WTC11 (cell line): ENCODE measurements at regions not wholly inside any gene's neighbourhood (a gene's known extent, or its start where the extent isn't known, plus 50 kb on each side); places are given as distances from the start of the nearest gene placed in this dataset.

Source experiments
- ATAC-seq: fragments of 200-7000 bp; cut with Tn5 transposase; 2 replicates; pipeline ENCODE4 v1.10.0; 2021; ENCODE audit warnings: mild to moderate bottlenecking, moderate library complexity
- CTCF ChIA-PET: fragments of 300-600 bp; sonication (Branson Sonifier 250); formaldehyde crosslinking; loops from one replicate; lab custom pipeline; 2021; ENCODE audit warnings: antibody characterized with exemption; lab: Charles Lee
- POLR2A ChIA-PET: fragments of 350-600 bp; sonication (Branson Sonifier 250); formaldehyde crosslinking; loops from one replicate; lab custom pipeline; 2021; ENCODE audit warnings: antibody characterized with exemption; lab: Charles Lee
- DNase-seq: peaks from one replicate; pipeline ENCODE4 v3.0.0; 2021; ENCODE audit warnings: low spot score
- H3K27ac Mint-ChIP-seq: 2 replicates; pipeline ENCODE4 v1.8.0; 2021; ENCODE audit warnings: mixed read lengths
- H3K27me3 Mint-ChIP-seq: 2 replicates; pipeline ENCODE4 v1.8.0; 2021; ENCODE audit warnings: low read depth, mild to moderate bottlenecking, moderate library complexity, mixed read lengths
- H3K36me3 Mint-ChIP-seq: 2 replicates; pipeline ENCODE4 v1.8.0; 2021; ENCODE audit warnings: mixed read lengths
- H3K4me1 Mint-ChIP-seq: 2 replicates; pipeline ENCODE4 v1.8.0; 2022; ENCODE audit warnings: mixed read lengths
- H3K4me3 Mint-ChIP-seq: 2 replicates; pipeline ENCODE4 v1.8.0; 2021; ENCODE audit warnings: mild to moderate bottlenecking, moderate library complexity, mixed read lengths
- H3K9me3 Mint-ChIP-seq: 2 replicates; pipeline ENCODE4 v1.8.0; 2021; ENCODE audit warnings: mixed read lengths
- FOXP1 ChIP-seq: sonication (generic); formaldehyde crosslinking; IDR thresholded peaks from 2 replicates; pipeline ENCODE4 v1.8.0; 2022; ENCODE audit warnings: missing genetic modification reagents, mild to moderate bottlenecking, moderate library complexity, borderline replicate concordance
- GABPB1 ChIP-seq: sonication (generic); formaldehyde crosslinking; IDR thresholded peaks from 2 replicates; pipeline ENCODE4 v1.8.1; 2023; ENCODE audit warnings: mild to moderate bottlenecking, missing genetic modification reagents
- GTF2I ChIP-seq: fragments of 250-450 bp; sonication (Bioruptor Pico); conservative IDR thresholded peaks from 2 replicates; pipeline ENCODE4 v1.4.0; 2021; ENCODE audit warnings: mild to moderate bottlenecking
- IRF2 ChIP-seq: sonication (generic); formaldehyde crosslinking; IDR thresholded peaks from 2 replicates; pipeline ENCODE4 v1.8.0; 2022; ENCODE audit warnings: low read depth, missing genetic modification reagents, borderline replicate concordance
- NR3C1 ChIP-seq: sonication (generic); formaldehyde crosslinking; conservative IDR thresholded peaks from 2 replicates; pipeline ENCODE4 v1.8.1; 2023; ENCODE audit warnings: low read depth, mild to moderate bottlenecking, missing genetic modification reagents
- PRRX2 ChIP-seq: fragments of 250-450 bp; sonication (Bioruptor Pico); IDR thresholded peaks from 2 replicates; pipeline ENCODE4 v1.8.0; 2021; ENCODE audit warnings: mild to moderate bottlenecking
- SMAD4 ChIP-seq: sonication (generic); formaldehyde crosslinking; IDR thresholded peaks from 2 replicates; pipeline ENCODE4 v1.8.0; 2022; ENCODE audit warnings: mild to moderate bottlenecking, missing genetic modification reagents
- SOX15 ChIP-seq: fragments of 250-450 bp; sonication (Bioruptor Pico); IDR thresholded peaks from 2 replicates; pipeline ENCODE4 v1.9.0; 2021; ENCODE audit warnings: mild to moderate bottlenecking
- ZNF423 ChIP-seq: fragments of 250-450 bp; sonication (Bioruptor Pico); IDR thresholded peaks from 2 replicates; pipeline ENCODE4 v2.1.2; 2022; ENCODE audit warnings: mild to moderate bottlenecking, moderate library complexity
- TF ChIP-seq, protein P1 (sequence below): sonication (generic); formaldehyde crosslinking; IDR thresholded peaks from 2 replicates; pipeline ENCODE4 v1.8.0; 2022; ENCODE audit warnings: mild to moderate bottlenecking, missing genetic modification reagents
- TF ChIP-seq, protein P2 (sequence below): sonication (generic); formaldehyde crosslinking; IDR thresholded peaks from 2 replicates; pipeline ENCODE4 v1.8.1; 2023; ENCODE audit warnings: mild to moderate bottlenecking, missing genetic modification reagents, moderate library complexity
- TF ChIP-seq, protein P3 (sequence below): sonication (generic); formaldehyde crosslinking; IDR thresholded peaks from 2 replicates; pipeline ENCODE4 v1.8.1; 2022; ENCODE audit warnings: mild to moderate bottlenecking, missing genetic modification reagents, moderate library complexity, borderline replicate concordance
- TF ChIP-seq, protein P4 (sequence below): sonication (generic); formaldehyde crosslinking; IDR thresholded peaks from 2 replicates; pipeline ENCODE4 v1.8.1; 2023; ENCODE audit warnings: mild to moderate bottlenecking, missing genetic modification reagents
- TF ChIP-seq, protein P5 (sequence below): sonication (generic); formaldehyde crosslinking; IDR thresholded peaks from 2 replicates; pipeline ENCODE4 v1.8.1; 2023; ENCODE audit warnings: mild to moderate bottlenecking, missing genetic modification reagents, borderline replicate concordance
- TF ChIP-seq, protein P6 (sequence below): sonication (generic); formaldehyde crosslinking; conservative IDR thresholded peaks from 2 replicates; pipeline ENCODE4 v1.8.1; 2023; ENCODE audit warnings: mild to moderate bottlenecking, low read depth, missing genetic modification reagents, moderate library complexity
- TF ChIP-seq, protein P7 (sequence below): sonication (generic); formaldehyde crosslinking; conservative IDR thresholded peaks from 2 replicates; pipeline ENCODE4 v1.8.1; 2022; ENCODE audit warnings: mild to moderate bottlenecking, missing genetic modification reagents
- TF ChIP-seq, protein P8 (sequence below): fragments of 200-600 bp; IDR thresholded peaks from 2 replicates; pipeline ENCODE4 v1.8.0; 2022; ENCODE audit warnings: antibody characterized with exemption

DNA sequence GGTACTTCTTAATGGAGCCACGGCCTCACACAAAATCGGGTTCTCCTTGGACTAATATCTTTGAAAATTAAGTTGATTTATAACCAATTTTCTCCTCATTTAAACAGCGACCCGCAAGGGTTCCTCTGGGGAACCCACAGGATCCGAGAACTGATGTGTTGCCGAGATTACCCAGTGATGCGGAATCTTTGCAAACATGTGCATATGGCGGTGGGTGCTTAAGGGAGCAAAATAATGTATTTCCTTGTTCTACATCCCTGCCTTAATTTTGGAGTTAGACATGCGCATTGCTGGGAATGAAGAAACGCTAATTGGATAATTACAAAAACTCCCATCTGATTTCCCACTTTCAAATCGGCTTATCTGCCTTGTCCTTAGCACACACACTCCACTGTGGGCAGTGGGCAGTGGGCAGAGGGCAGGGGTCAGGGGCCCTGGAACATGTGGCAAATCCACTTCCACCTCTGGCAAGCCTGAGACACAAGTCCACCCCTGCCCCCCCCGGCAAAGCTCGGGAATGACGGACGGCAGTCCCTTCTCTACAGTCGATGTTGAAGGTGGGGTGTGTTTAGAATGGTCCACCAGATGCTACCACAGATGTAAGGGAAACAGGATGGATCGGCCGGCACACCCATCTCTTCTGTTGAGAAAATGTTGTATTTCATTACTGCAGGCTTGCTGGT lies 137.4 kb upstream of the CDH4 start (continued):
- no peak for TF ChIP-seq GABPB1 (CRISPR knock-in tag)

DNA sequence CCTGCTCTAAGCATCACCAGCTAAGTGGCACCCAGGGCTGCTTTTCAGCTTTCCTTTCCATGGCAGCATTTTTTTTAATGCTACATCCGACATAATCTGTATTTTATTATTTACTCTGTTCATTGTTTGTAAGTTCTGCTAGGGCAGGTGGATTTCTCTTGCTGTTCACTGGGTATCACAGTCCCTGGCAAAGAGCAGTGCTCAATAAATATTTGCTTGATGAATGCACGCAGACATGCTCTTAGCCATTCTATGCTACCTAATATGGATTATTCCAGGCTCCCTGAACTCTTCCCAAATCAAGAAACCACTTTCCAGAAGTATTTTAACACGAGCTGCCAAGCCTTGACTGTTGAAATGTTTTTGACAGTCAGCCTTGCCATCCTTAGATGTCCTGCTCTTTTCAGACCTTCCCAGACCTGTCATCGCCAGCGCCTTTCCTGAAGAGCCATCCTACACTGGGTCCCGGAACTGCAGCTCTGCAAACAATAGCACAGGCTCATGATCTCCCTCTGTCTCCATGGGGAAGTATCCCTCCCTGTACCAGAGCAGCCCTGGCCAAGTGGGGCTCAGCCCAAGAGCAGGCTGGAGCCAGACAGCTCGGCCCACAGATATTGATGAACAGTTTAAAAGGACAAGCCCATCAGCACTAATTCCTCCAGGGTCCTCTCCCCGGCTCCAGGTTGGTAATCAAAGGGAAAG lies 136.5 kb upstream of the CDH4 start:
- DNase-seq (no peak), ATAC-seq (no peak)
- POLR2A ChIA-PET = no interaction called here
- Mint-ChIP-seq H3K27ac (no peak overlapping the region), H3K4me3 (no peak overlapping the region), H3K36me3 (no peaks in the 10 kb centered on the region), H3K27me3 (peaks cover 63% of the 10 kb centered on the region), H3K9me3 (no peaks in the 10 kb centered on the region), H3K4me1 (peaks cover 7% of the 10 kb centered on the region)
- CTCF ChIA-PET = interaction anchor here (1.5 kb wide), 1 partner anchor 264 kb away, joined by 3 read pairs; no protein-coding TSS in a partner anchor
- TF ChIP-seq, protein P1, sequence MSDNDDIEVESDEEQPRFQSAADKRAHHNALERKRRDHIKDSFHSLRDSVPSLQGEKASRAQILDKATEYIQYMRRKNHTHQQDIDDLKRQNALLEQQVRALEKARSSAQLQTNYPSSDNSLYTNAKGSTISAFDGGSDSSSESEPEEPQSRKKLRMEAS = no peak
- TF ChIP-seq GABPB1 (CRISPR knock-in tag) = no peak
- TF ChIP-seq IRF2 (CRISPR knock-in tag) = no peak
- no peak for TF ChIP-seq SOX15 (CRISPR knock-in tag)
- TF ChIP-seq SMAD4 (CRISPR knock-in tag) = no peak
- TF ChIP-seq ZNF423 (CRISPR knock-in tag) = no peak
- TF ChIP-seq, protein P2, sequence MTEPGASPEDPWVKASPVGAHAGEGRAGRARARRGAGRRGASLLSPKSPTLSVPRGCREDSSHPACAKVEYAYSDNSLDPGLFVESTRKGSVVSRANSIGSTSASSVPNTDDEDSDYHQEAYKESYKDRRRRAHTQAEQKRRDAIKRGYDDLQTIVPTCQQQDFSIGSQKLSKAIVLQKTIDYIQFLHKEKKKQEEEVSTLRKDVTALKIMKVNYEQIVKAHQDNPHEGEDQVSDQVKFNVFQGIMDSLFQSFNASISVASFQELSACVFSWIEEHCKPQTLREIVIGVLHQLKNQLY = no peak
- TF ChIP-seq, protein P3, sequence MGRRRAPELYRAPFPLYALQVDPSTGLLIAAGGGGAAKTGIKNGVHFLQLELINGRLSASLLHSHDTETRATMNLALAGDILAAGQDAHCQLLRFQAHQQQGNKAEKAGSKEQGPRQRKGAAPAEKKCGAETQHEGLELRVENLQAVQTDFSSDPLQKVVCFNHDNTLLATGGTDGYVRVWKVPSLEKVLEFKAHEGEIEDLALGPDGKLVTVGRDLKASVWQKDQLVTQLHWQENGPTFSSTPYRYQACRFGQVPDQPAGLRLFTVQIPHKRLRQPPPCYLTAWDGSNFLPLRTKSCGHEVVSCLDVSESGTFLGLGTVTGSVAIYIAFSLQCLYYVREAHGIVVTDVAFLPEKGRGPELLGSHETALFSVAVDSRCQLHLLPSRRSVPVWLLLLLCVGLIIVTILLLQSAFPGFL (CRISPR knock-in tag) = no peak
- no peak for TF ChIP-seq PRRX2 (CRISPR knock-in tag)
- TF ChIP-seq NR3C1 = no peak
- no peak for TF ChIP-seq FOXP1 (CRISPR knock-in tag)
- TF ChIP-seq, protein P4, sequence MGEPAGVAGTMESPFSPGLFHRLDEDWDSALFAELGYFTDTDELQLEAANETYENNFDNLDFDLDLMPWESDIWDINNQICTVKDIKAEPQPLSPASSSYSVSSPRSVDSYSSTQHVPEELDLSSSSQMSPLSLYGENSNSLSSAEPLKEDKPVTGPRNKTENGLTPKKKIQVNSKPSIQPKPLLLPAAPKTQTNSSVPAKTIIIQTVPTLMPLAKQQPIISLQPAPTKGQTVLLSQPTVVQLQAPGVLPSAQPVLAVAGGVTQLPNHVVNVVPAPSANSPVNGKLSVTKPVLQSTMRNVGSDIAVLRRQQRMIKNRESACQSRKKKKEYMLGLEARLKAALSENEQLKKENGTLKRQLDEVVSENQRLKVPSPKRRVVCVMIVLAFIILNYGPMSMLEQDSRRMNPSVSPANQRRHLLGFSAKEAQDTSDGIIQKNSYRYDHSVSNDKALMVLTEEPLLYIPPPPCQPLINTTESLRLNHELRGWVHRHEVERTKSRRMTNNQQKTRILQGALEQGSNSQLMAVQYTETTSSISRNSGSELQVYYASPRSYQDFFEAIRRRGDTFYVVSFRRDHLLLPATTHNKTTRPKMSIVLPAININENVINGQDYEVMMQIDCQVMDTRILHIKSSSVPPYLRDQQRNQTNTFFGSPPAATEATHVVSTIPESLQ (CRISPR knock-in tag) = no peak
- TF ChIP-seq, protein P5, sequence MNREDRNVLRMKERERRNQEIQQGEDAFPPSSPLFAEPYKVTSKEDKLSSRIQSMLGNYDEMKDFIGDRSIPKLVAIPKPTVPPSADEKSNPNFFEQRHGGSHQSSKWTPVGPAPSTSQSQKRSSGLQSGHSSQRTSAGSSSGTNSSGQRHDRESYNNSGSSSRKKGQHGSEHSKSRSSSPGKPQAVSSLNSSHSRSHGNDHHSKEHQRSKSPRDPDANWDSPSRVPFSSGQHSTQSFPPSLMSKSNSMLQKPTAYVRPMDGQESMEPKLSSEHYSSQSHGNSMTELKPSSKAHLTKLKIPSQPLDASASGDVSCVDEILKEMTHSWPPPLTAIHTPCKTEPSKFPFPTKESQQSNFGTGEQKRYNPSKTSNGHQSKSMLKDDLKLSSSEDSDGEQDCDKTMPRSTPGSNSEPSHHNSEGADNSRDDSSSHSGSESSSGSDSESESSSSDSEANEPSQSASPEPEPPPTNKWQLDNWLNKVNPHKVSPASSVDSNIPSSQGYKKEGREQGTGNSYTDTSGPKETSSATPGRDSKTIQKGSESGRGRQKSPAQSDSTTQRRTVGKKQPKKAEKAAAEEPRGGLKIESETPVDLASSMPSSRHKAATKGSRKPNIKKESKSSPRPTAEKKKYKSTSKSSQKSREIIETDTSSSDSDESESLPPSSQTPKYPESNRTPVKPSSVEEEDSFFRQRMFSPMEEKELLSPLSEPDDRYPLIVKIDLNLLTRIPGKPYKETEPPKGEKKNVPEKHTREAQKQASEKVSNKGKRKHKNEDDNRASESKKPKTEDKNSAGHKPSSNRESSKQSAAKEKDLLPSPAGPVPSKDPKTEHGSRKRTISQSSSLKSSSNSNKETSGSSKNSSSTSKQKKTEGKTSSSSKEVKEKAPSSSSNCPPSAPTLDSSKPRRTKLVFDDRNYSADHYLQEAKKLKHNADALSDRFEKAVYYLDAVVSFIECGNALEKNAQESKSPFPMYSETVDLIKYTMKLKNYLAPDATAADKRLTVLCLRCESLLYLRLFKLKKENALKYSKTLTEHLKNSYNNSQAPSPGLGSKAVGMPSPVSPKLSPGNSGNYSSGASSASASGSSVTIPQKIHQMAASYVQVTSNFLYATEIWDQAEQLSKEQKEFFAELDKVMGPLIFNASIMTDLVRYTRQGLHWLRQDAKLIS (CRISPR knock-in tag) = no peak
- TF ChIP-seq GTF2I (CRISPR knock-in tag) = no peak
- TF ChIP-seq, protein P6, sequence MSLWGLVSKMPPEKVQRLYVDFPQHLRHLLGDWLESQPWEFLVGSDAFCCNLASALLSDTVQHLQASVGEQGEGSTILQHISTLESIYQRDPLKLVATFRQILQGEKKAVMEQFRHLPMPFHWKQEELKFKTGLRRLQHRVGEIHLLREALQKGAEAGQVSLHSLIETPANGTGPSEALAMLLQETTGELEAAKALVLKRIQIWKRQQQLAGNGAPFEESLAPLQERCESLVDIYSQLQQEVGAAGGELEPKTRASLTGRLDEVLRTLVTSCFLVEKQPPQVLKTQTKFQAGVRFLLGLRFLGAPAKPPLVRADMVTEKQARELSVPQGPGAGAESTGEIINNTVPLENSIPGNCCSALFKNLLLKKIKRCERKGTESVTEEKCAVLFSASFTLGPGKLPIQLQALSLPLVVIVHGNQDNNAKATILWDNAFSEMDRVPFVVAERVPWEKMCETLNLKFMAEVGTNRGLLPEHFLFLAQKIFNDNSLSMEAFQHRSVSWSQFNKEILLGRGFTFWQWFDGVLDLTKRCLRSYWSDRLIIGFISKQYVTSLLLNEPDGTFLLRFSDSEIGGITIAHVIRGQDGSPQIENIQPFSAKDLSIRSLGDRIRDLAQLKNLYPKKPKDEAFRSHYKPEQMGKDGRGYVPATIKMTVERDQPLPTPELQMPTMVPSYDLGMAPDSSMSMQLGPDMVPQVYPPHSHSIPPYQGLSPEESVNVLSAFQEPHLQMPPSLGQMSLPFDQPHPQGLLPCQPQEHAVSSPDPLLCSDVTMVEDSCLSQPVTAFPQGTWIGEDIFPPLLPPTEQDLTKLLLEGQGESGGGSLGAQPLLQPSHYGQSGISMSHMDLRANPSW (CRISPR knock-in tag) = no peak
- TF ChIP-seq, protein P7, sequence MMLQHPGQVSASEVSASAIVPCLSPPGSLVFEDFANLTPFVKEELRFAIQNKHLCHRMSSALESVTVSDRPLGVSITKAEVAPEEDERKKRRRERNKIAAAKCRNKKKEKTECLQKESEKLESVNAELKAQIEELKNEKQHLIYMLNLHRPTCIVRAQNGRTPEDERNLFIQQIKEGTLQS = no peak
- TF ChIP-seq, protein P8, sequence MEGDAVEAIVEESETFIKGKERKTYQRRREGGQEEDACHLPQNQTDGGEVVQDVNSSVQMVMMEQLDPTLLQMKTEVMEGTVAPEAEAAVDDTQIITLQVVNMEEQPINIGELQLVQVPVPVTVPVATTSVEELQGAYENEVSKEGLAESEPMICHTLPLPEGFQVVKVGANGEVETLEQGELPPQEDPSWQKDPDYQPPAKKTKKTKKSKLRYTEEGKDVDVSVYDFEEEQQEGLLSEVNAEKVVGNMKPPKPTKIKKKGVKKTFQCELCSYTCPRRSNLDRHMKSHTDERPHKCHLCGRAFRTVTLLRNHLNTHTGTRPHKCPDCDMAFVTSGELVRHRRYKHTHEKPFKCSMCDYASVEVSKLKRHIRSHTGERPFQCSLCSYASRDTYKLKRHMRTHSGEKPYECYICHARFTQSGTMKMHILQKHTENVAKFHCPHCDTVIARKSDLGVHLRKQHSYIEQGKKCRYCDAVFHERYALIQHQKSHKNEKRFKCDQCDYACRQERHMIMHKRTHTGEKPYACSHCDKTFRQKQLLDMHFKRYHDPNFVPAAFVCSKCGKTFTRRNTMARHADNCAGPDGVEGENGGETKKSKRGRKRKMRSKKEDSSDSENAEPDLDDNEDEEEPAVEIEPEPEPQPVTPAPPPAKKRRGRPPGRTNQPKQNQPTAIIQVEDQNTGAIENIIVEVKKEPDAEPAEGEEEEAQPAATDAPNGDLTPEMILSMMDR = no peak
